HL-60 (cell line): ENCODE measurements at regions not wholly inside any gene's neighbourhood (a gene's known extent, or its start where the extent isn't known, plus 50 kb on each side); places are given as distances from the start of the nearest gene placed in this dataset.

Experiments
- DNase-seq, 2 experiments: peaks; one replicate each; pipeline ENCODE4 v3.0.0-alpha.2; 2010 to 2020; ENCODE audit warnings: low read depth in 1 of 2, low spot score in 1 of 2
- H3K27ac ChIP-seq: fragments of 250-450 bp; sonication (Bioruptor Pico); replicated peaks from 2 replicates; pipeline ENCODE4 v1.5.1; 2020; ENCODE audit warnings: mild to moderate bottlenecking, moderate library complexity
- H3K27me3 ChIP-seq: fragments of 250-450 bp; sonication (Bioruptor Pico); 2 replicates; pipeline ENCODE4 v1.5.1; 2021; ENCODE audit warnings: mild to moderate bottlenecking, moderate library complexity; ENCODE audit not compliant: insufficient read depth, poor library complexity, severe bottlenecking
- H3K4me3 ChIP-seq: replicated peaks from 2 replicates; pipeline ENCODE4 v1.5.1; 2011; ENCODE audit warnings: mild to moderate bottlenecking, control low read depth, low read length; ENCODE audit not compliant: insufficient read depth
- GABPA ChIP-seq: IDR thresholded peaks from 2 replicates; pipeline ENCODE4 v1.6.1; 2012; ENCODE audit warnings: low read depth
- POLR2AphosphoS5 ChIP-seq: IDR thresholded peaks from 2 replicates; pipeline ENCODE4 v1.6.1; 2012; ENCODE audit warnings: low read depth
- REST ChIP-seq: IDR thresholded peaks from 2 replicates; pipeline ENCODE4 v1.6.1; 2012; ENCODE audit warnings: low read depth; ENCODE audit not compliant: insufficient replicate concordance
- SPI1 ChIP-seq: IDR thresholded peaks from 2 replicates; pipeline ENCODE4 v1.6.1; 2012; ENCODE audit warnings: low read depth, mild to moderate bottlenecking, borderline replicate concordance
- TF ChIP-seq, protein P1 (sequence below): IDR thresholded peaks from one replicate; pipeline ENCODE4 v1.5.1; 2011; ENCODE audit warnings: low read length, control low read depth, inconsistent platforms; ENCODE audit not compliant: insufficient read depth

- no peak for DNase-seq
- Histone ChIP-seq H3K27me3 (no peaks in the 10 kb centered on the region), H3K4me3 (no peak overlapping the region), H3K27ac (no peak overlapping the region)
- TF ChIP-seq, protein P1, sequence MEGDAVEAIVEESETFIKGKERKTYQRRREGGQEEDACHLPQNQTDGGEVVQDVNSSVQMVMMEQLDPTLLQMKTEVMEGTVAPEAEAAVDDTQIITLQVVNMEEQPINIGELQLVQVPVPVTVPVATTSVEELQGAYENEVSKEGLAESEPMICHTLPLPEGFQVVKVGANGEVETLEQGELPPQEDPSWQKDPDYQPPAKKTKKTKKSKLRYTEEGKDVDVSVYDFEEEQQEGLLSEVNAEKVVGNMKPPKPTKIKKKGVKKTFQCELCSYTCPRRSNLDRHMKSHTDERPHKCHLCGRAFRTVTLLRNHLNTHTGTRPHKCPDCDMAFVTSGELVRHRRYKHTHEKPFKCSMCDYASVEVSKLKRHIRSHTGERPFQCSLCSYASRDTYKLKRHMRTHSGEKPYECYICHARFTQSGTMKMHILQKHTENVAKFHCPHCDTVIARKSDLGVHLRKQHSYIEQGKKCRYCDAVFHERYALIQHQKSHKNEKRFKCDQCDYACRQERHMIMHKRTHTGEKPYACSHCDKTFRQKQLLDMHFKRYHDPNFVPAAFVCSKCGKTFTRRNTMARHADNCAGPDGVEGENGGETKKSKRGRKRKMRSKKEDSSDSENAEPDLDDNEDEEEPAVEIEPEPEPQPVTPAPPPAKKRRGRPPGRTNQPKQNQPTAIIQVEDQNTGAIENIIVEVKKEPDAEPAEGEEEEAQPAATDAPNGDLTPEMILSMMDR: no peak
Measured at GRCh38 chr2:125296742-125297141, 1271.7 kb downstream of the CNTNAP5 start.

- DNase-seq: no peak
- Histone ChIP-seq H3K4me3 (no peak overlapping the region), H3K27me3 (no peaks in the 10 kb centered on the region), H3K27ac (no peak overlapping the region)
- TF ChIP-seq REST (no peak), POLR2AphosphoS5 (no peak), GABPA (no peak), SPI1 (no peak)
- TF ChIP-seq, protein P1: no peak
Measured at GRCh38 chr2:125310657-125311364, 1285.7 kb downstream of the CNTNAP5 start.

- TF ChIP-seq SPI1 (no peak), REST (no peak), POLR2AphosphoS5 (no peak)
- TF ChIP-seq, protein P1: no peak
- Histone ChIP-seq H3K27ac (no peak overlapping the region), H3K4me3 (no peak overlapping the region), H3K27me3 (no peaks in the 10 kb centered on the region)
- no peak for DNase-seq
Measured at GRCh38 chr2:125312342-125312741, 1287.3 kb downstream of the CNTNAP5 start.

- Histone ChIP-seq H3K27ac (no peak overlapping the region), H3K4me3 (no peak overlapping the region), H3K27me3 (no peaks in the 10 kb centered on the region)
- TF ChIP-seq, protein P1: no peak
- TF ChIP-seq GABPA (no peak), SPI1 (no peak), REST (no peak), POLR2AphosphoS5 (no peak)
- DNase-seq: no peak
Measured at GRCh38 chr2:125313806-125314205, 1288.7 kb downstream of the CNTNAP5 start.
